GM21723 (cell line): ENCODE measurements at regions not wholly inside any gene's neighbourhood (a gene's known extent, or its start where the extent isn't known, plus 50 kb on each side); places are given as distances from the start of the nearest gene placed in this dataset.
"Not testable (repeated sequence)": the region's sequence is repeated elsewhere in the genome, so short reads cannot be mapped to it uniquely, and the experiment has no call there.

Experiments
- ATAC-seq: cut with Tn5 transposase; IDR thresholded peaks from one replicate; pipeline ENCODE4 v1.9.1; 2021; ENCODE audit warnings: mild to moderate bottlenecking, moderate library complexity; ENCODE audit not compliant: unreplicated experiment

- ATAC-seq, result no peak
These were observed 480.8 kb upstream of the JARID2 start for GRCh38 chr6:14765106-14765505.

GRCh38 chr6:14765721-14766390, 480.0 kb upstream of the JARID2 start:
- no peak for ATAC-seq

GRCh38 chr6:14766391-14766994, 479.4 kb upstream of the JARID2 start:
- no peak for ATAC-seq

- ATAC-seq, result no peak
These were observed 478.6 kb upstream of the JARID2 start for GRCh38 chr6:14767226-14767625.

- ATAC-seq, result no peak
These were observed 475.8 kb upstream of the JARID2 start for GRCh38 chr6:14770040-14770439.

GRCh38 chr6:14770572-14770971, 475.3 kb upstream of the JARID2 start:
- no peak for ATAC-seq

- ATAC-seq, result no peak
These were observed 474.9 kb upstream of the JARID2 start for GRCh38 chr6:14771016-14771415.

GRCh38 chr6:14772188-14772587, 473.7 kb upstream of the JARID2 start:
- ATAC-seq, result no peak

- no peak for ATAC-seq
These were observed 470.3 kb upstream of the JARID2 start for GRCh38 chr6:14775528-14775927.

- ATAC-seq, result no peak
These were observed 469.6 kb upstream of the JARID2 start for GRCh38 chr6:14776307-14776706.

- no peak for ATAC-seq
These were observed 463.9 kb upstream of the JARID2 start for GRCh38 chr6:14781772-14782525.

- ATAC-seq, result not testable (repeated sequence)
These were observed 462.9 kb upstream of the JARID2 start for GRCh38 chr6:14782921-14783464.

- ATAC-seq, result no peak
These were observed 462.3 kb upstream of the JARID2 start for GRCh38 chr6:14783594-14783993.

- ATAC-seq, result no peak
These were observed 461.0 kb upstream of the JARID2 start for GRCh38 chr6:14784596-14785492.

- ATAC-seq, result no peak
These were observed 460.4 kb upstream of the JARID2 start for GRCh38 chr6:14785493-14785790.

- no peak for ATAC-seq
These were observed 459.9 kb upstream of the JARID2 start for GRCh38 chr6:14786008-14786407.

- no peak for ATAC-seq
These were observed 459.4 kb upstream of the JARID2 start for GRCh38 chr6:14786455-14786854.

- ATAC-seq, result no peak
These were observed 458.6 kb upstream of the JARID2 start for GRCh38 chr6:14787250-14787649.

- no peak for ATAC-seq
These were observed 458.2 kb upstream of the JARID2 start for GRCh38 chr6:14787677-14788076.

GRCh38 chr6:14789996-14790395, 455.9 kb upstream of the JARID2 start:
- ATAC-seq, result no peak

- no peak for ATAC-seq
These were observed 454.9 kb upstream of the JARID2 start for GRCh38 chr6:14790976-14791375.
